K562 (cell line): ENCODE measurements at regions not wholly inside any gene's neighbourhood (a gene's known extent, or its start where the extent isn't known, plus 50 kb on each side); places are given as distances from the start of the nearest gene placed in this dataset.

ENCODE experiments used
- HINFP ChIP-seq: fragments of 450-650 bp; conservative IDR thresholded peaks from 2 replicates; pipeline ENCODE4 v1.6.1; 2016; ENCODE audit warnings: missing genetic modification characterization, low read depth, mild to moderate bottlenecking, control low read depth, missing compliant biosample characterization
- MCM5 ChIP-seq: fragments of 450-650 bp; IDR thresholded peaks from 2 replicates; pipeline ENCODE4 v1.6.1; 2016; ENCODE audit warnings: low read depth
- MTA2 ChIP-seq: fragments of 450-650 bp; IDR thresholded peaks from 2 replicates; pipeline ENCODE4 v1.6.1; 2016; ENCODE audit warnings: low read depth
- PHF8 ChIP-seq: fragments of 200-600 bp; sonication (generic); IDR thresholded peaks from 2 replicates; pipeline ENCODE4 v1.6.1; 2012; ENCODE audit warnings: mixed run types, mild to moderate bottlenecking, inconsistent platforms, low read length, moderate library complexity, borderline replicate concordance
- RBBP5 ChIP-seq: fragments of 200-600 bp; sonication (generic); IDR thresholded peaks from 2 replicates; pipeline ENCODE4 v1.6.1; 2012; ENCODE audit warnings: borderline replicate concordance, mild to moderate bottlenecking, low read length, control low read depth, inconsistent platforms; ENCODE audit not compliant: insufficient read depth, poor library complexity, severe bottlenecking
- ZNF140 ChIP-seq: fragments of 250-450 bp; sonication (Bioruptor Pico); IDR thresholded peaks from 2 replicates; pipeline ENCODE4 v1.8.0; 2021; ENCODE audit warnings: moderate library complexity, mild to moderate bottlenecking, inconsistent platforms
- ZNF318 ChIP-seq, 2 experiments: fragments of 450-650 bp; IDR thresholded peaks; 2 replicates each; pipeline ENCODE4 v1.6.1; 2016; ENCODE audit warnings: mild to moderate bottlenecking in 2 of 2, borderline replicate concordance in 1 of 2, low read depth in 1 of 2, moderate library complexity in 1 of 2

GRCh38 chr4:181969151-181969550, 274.1 kb upstream of the TENM3 start (continued):
- TF ChIP-seq ZNF318 (IDR thresholded peaks at IDR 0.05; ENCODE audit: borderline replicate concordance in 1 of 2, low read depth in 1 of 2) = no peak
- no peak for TF ChIP-seq MTA2
- no peak for TF ChIP-seq PHF8
- TF ChIP-seq MCM5 = no peak
- no peak for TF ChIP-seq RBBP5
- no peak for TF ChIP-seq ZNF140 (CRISPR knock-in tag)
- no peak for TF ChIP-seq HINFP (tag)
